Thyroid gland (tissue), 4 donors: ENCODE measurements at regions not wholly inside any gene's neighbourhood (a gene's known extent, or its start where the extent isn't known, plus 50 kb on each side); places are given as distances from the start of the nearest gene placed in this dataset.
A peak's percentile ranks its signal among the peaks of the same experiment; 100 is the strongest.
"Not testable (repeated sequence)": the region's sequence is repeated elsewhere in the genome, so short reads cannot be mapped to it uniquely, and the experiment has no call there.

Source experiments
- DNase-seq, 2 donors: peaks; one replicate each; pipeline ENCODE4 v3.0.0-alpha.2; 2019
- H3K27ac ChIP-seq, 3 donors: fragments of 200-600 bp; sonication (generic); 1 replicate in 2 of 3; 2 replicates in 1 of 3; pipeline ENCODE4 v1.5.1; 2016 to 2019; ENCODE audit warnings: mild to moderate bottlenecking in 1 of 3, moderate library complexity in 1 of 3
- H3K27me3 ChIP-seq: fragments of 200-600 bp; sonication (generic); one replicate; pipeline ENCODE4 v1.5.1; 2019
- H3K36me3 ChIP-seq, 2 donors: fragments of 200-600 bp; sonication (generic); one replicate each; pipeline ENCODE4 v1.5.1; 2016 to 2019
- H3K4me1 ChIP-seq, 2 donors: fragments of 200-600 bp; sonication (generic); one replicate each; pipeline ENCODE4 v1.5.1; 2017 to 2019
- H3K4me3 ChIP-seq, 3 donors: fragments of 200-600 bp; sonication (generic); replicated peaks in 1 of 3; 1 replicate in 2 of 3; 2 replicates in 1 of 3; pipeline ENCODE4 v1.5.1; 2016; ENCODE audit warnings: mild to moderate bottlenecking in 1 of 3
- H3K9me3 ChIP-seq: fragments of 200-600 bp; sonication (generic); one replicate; pipeline ENCODE4 v1.5.1; 2017
- CTCF ChIP-seq, 6 experiments: fragments of 200-600 bp in 3 of 6; fragments of 450-650 bp in 3 of 6; sonication (generic) in 3 of 6; IDR thresholded peaks; one replicate each; pipeline ENCODE4 v1.5.1; 2016 to 2019; ENCODE audit warnings: antibody characterized with exemption in 6 of 6, mild to moderate bottlenecking in 2 of 6, inconsistent platforms in 1 of 6, moderate library complexity in 1 of 6
- WGBS, 2 donors: methylation state at CpG; one replicate each; pipeline ENCODE4 v1.1.5; 2017; 5-methylcytosine and 5-hydroxymethylcytosine counted together
- intact Hi-C: fragments of 100-400 bp; cut with DNase I; formaldehyde crosslinking; loops from one replicate; pipeline ENCODE4 v1.15.1; 2023

- H3K27me3 ChIP-seq, H3K36me3 ChIP-seq, H3K4me3 ChIP-seq, H3K4me1 ChIP-seq, DNase-seq, intact Hi-C loops, H3K27ac ChIP-seq, H3K9me3 ChIP-seq: not testable (repeated sequence)
- 91 to 99% methylated on average over 11 to 14 of the region's 15 CpGs for WGBS, 2 donors
Measured at GRCh38 chr4:8965896-8966295, 94.3 kb upstream of the HMX1 start.

GRCh38 chr4:8964201-8964788 lies 92.7 kb upstream of the HMX1 start:
- DNase-seq = peak; percentile 37 to 42
- H3K27ac ChIP-seq, H3K4me3 ChIP-seq, H3K9me3 ChIP-seq, H3K36me3 ChIP-seq, intact Hi-C loops, H3K4me1 ChIP-seq, H3K27me3 ChIP-seq: not testable (repeated sequence)
- WGBS, 2 donors = 17 to 32% methylated on average over 3 to 13 of the region's 40 CpGs

- H3K4me3 ChIP-seq = peak overlapping the region in 1 of 3 donors; percentile 12
- H3K4me1 ChIP-seq, H3K27me3 ChIP-seq, H3K36me3 ChIP-seq, H3K9me3 ChIP-seq, intact Hi-C loops, H3K27ac ChIP-seq: not testable (repeated sequence)
- DNase-seq = peak; percentile 9 to 15
- no CpG with 5 or more reads among the region's 41 CpGs for WGBS, 2 donors
Measured at GRCh38 chr4:8963533-8963932, 91.9 kb upstream of the HMX1 start.

GRCh38 chr4:8961343-8961742 lies 89.7 kb upstream of the HMX1 start:
- H3K4me3 ChIP-seq, H3K36me3 ChIP-seq, H3K4me1 ChIP-seq, H3K27me3 ChIP-seq, H3K27ac ChIP-seq, H3K9me3 ChIP-seq, intact Hi-C loops: not testable (repeated sequence)
- DNase-seq = peak; percentile 76 to 83
- WGBS, 2 donors = 3 to 6% methylated on average over 5 to 9 of the region's 11 CpGs
- peak in 4 of 6 experiments; percentile 44 to 60 (median 48) for TF ChIP-seq CTCF (IDR thresholded peaks at IDR 0.05)

- intact Hi-C loops, H3K4me1 ChIP-seq, H3K4me3 ChIP-seq, H3K27ac ChIP-seq, H3K36me3 ChIP-seq, H3K27me3 ChIP-seq, DNase-seq, H3K9me3 ChIP-seq: not testable (repeated sequence)
- WGBS, 2 donors = 52 to 71% methylated on average over 7 of the region's 18 CpGs
Measured at GRCh38 chr4:8959471-8959870, 87.8 kb upstream of the HMX1 start.

- DNase-seq, H3K4me3 ChIP-seq, H3K9me3 ChIP-seq, H3K4me1 ChIP-seq, H3K36me3 ChIP-seq, H3K27ac ChIP-seq, intact Hi-C loops, H3K27me3 ChIP-seq: not testable (repeated sequence)
- WGBS, 2 donors = 89 to 90% methylated on average over 16 of the region's 16 CpGs
Measured at GRCh38 chr4:8954001-8954400, 82.4 kb upstream of the HMX1 start.

- intact Hi-C loops, H3K9me3 ChIP-seq, H3K27me3 ChIP-seq, H3K27ac ChIP-seq, H3K4me1 ChIP-seq, DNase-seq, H3K36me3 ChIP-seq, H3K4me3 ChIP-seq: not testable (repeated sequence)
- 90 to 92% methylated on average over 12 of the region's 12 CpGs for WGBS, 2 donors
Measured at GRCh38 chr4:8952791-8953190, 81.2 kb upstream of the HMX1 start.

GRCh38 chr4:8952109-8952508 lies 80.5 kb upstream of the HMX1 start:
- H3K4me1 ChIP-seq, H3K27me3 ChIP-seq, H3K4me3 ChIP-seq, intact Hi-C loops, H3K9me3 ChIP-seq, H3K27ac ChIP-seq, H3K36me3 ChIP-seq: not testable (repeated sequence)
- 71 to 76% methylated on average over 13 of the region's 13 CpGs for WGBS, 2 donors
- DNase-seq = peak in 1 of 2 donors; percentile 15

- intact Hi-C loops, H3K4me3 ChIP-seq: not testable (repeated sequence)
Measured at GRCh38 chr4:8945506-8945905, 73.9 kb upstream of the HMX1 start.

GRCh38 chr4:8943367-8943766 lies 71.7 kb upstream of the HMX1 start:
- intact Hi-C loops, H3K4me3 ChIP-seq, H3K9me3 ChIP-seq, H3K27ac ChIP-seq, H3K4me1 ChIP-seq, DNase-seq, H3K36me3 ChIP-seq, H3K27me3 ChIP-seq: not testable (repeated sequence)
- 81 to 84% methylated on average over 11 of the region's 11 CpGs for WGBS, 2 donors

More at GRCh38 chr4:8945506-8945905, 73.9 kb upstream of the HMX1 start:
- H3K9me3 ChIP-seq, H3K27me3 ChIP-seq, H3K27ac ChIP-seq, H3K36me3 ChIP-seq, H3K4me1 ChIP-seq: not testable (repeated sequence)
- peak in 1 of 2 donors; percentile 32 for DNase-seq
- WGBS, 2 donors = 64 to 73% methylated on average over 6 of the region's 6 CpGs

- intact Hi-C loops, H3K36me3 ChIP-seq, H3K27ac ChIP-seq, H3K4me1 ChIP-seq, H3K9me3 ChIP-seq, H3K27me3 ChIP-seq, H3K4me3 ChIP-seq, DNase-seq: not testable (repeated sequence)
- 91 to 95% methylated on average over 11 of the region's 11 CpGs for WGBS, 2 donors
Measured at GRCh38 chr4:8942088-8942487, 70.4 kb upstream of the HMX1 start.

GRCh38 chr4:8941492-8941805 lies 69.8 kb upstream of the HMX1 start:
- H3K9me3 ChIP-seq, H3K27ac ChIP-seq, H3K27me3 ChIP-seq, H3K4me1 ChIP-seq, H3K36me3 ChIP-seq, H3K4me3 ChIP-seq, DNase-seq, intact Hi-C loops: not testable (repeated sequence)
- WGBS, 2 donors = 79 to 86% methylated on average over 6 of the region's 6 CpGs
